ENCODE measurements at regions not wholly inside any gene's neighbourhood (a gene's known extent, or its start where the extent isn't known, plus 50 kb on each side); places are given as distances from the start of the nearest gene placed in this dataset.

- ChIA-PET POLR2A (no interaction called here), CTCF (no interaction called here)
- no peak for DNase-seq (ENCODE audit: extremely low spot score)
- no peak for TF ChIP-seq TARDBP (IDR thresholded peaks at IDR 0.05)
- no peak for TF ChIP-seq ZNF384 (IDR thresholded peaks at IDR 0.05)
- TF ChIP-seq SUZ12 (IDR thresholded peaks at IDR 0.05), result no peak
- no peak for TF ChIP-seq CTBP1 (IDR thresholded peaks at IDR 0.05; ENCODE audit: borderline replicate concordance)
- no peak for TF ChIP-seq ELF4 (IDR thresholded peaks at IDR 0.05)
- TF ChIP-seq NFRKB (IDR thresholded peaks at IDR 0.05), result no peak
- no peak for TF ChIP-seq FOXM1 (IDR thresholded peaks at IDR 0.05; ENCODE audit: borderline replicate concordance)
- TF ChIP-seq PKNOX1 (IDR thresholded peaks at IDR 0.05), result 0 out of 2 replicates have a peak, but pooled peaks have one; percentile 6
- TF ChIP-seq BHLHE40 (IDR thresholded peaks at IDR 0.05; ENCODE audit: borderline replicate concordance), result no peak
Observed at GRCh38 chr2:59985923-59986322, 567.5 kb downstream of the BCL11A start.

DNA sequence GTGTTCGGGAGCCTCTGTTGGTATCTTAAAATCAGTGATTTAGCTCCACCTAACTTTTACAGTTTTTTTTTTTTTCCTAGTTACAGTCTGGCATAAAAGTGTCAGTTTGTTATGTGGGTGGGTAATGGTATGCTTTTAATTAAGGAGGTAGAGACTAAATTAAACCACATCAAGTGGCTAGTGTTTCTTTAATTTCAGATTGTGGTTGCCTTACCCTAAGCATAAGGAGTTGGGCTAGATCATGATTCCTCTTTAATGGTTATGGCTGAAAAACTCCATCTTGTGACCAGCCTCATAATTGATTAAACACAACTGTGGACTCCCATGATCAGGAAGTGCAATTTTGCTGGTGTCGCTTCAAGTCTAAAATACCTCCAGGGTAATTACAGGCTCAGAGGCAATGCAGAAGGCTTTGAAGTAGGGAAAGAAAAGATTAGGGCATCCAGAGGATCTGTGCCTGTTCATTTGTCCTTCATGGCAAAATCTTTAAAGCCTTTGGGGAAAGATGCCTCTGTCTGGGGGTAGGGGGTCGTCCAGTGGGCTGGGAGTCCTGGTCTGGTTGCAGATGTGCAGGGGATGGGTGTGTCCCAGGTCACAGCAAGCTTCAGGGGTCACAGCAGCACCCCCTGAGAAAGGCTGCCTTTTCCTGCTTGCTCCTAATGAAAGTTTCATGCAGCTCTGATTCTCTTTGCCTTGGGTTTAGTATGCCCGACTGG is 579.2 kb downstream of the BCL11A start:
- TF ChIP-seq HDGF (IDR thresholded peaks at IDR 0.05; ENCODE audit: borderline replicate concordance), result no peak
- TF ChIP-seq TARDBP (IDR thresholded peaks at IDR 0.05), result no peak
- TF ChIP-seq ARNT (IDR thresholded peaks at IDR 0.05), result no peak
- no peak for TF ChIP-seq ZNF384 (IDR thresholded peaks at IDR 0.05)
- no peak for TF ChIP-seq SP1 (IDR thresholded peaks at IDR 0.05)
- TF ChIP-seq FOXM1 (IDR thresholded peaks at IDR 0.05; ENCODE audit: borderline replicate concordance), result no peak
- no peak for TF ChIP-seq SUZ12 (IDR thresholded peaks at IDR 0.05)
- no peak for TF ChIP-seq LEF1 (IDR thresholded peaks at IDR 0.05; ENCODE audit: borderline replicate concordance)
- no peak for TF ChIP-seq FOXK2 (IDR thresholded peaks at IDR 0.05)
- TF ChIP-seq NFRKB (IDR thresholded peaks at IDR 0.05), result no peak
- no peak for TF ChIP-seq FOXA1 (IDR thresholded peaks at IDR 0.05)
- no peak for TF ChIP-seq CTBP1 (IDR thresholded peaks at IDR 0.05; ENCODE audit: borderline replicate concordance)
- no peak for TF ChIP-seq PKNOX1 (IDR thresholded peaks at IDR 0.05)
- no peak for TF ChIP-seq L3MBTL2 (conservative IDR thresholded peaks at IDR 0.05)
- no peak for DNase-seq (ENCODE audit: extremely low spot score)
- CTCF ChIA-PET, result interaction anchor here (0.6 kb wide), 1 partner anchor 46 kb away, joined by 4 read pairs; no protein-coding TSS in a partner anchor
- POLR2A ChIA-PET, result no interaction called here

- ChIA-PET POLR2A (no interaction called here), CTCF (interaction anchor here (0.6 kb wide), 1 partner anchor 889 kb away, joined by 4 read pairs; no protein-coding TSS in a partner anchor)
- TF ChIP-seq SP1 (IDR thresholded peaks at IDR 0.05), result no peak
- TF ChIP-seq ELF4 (IDR thresholded peaks at IDR 0.05), result no peak
- TF ChIP-seq BHLHE40 (IDR thresholded peaks at IDR 0.05; ENCODE audit: borderline replicate concordance), result no peak
- no peak for TF ChIP-seq TARDBP (IDR thresholded peaks at IDR 0.05)
Observed at GRCh38 chr2:59969161-59969560, 584.3 kb downstream of the BCL11A start.

GRCh38 chr2:59968441-59968840 is 585.0 kb downstream of the BCL11A start:
- ChIA-PET CTCF (interaction anchor here (0.6 kb wide), 1 partner anchor 678 kb away, joined by 3 read pairs; no protein-coding TSS in a partner anchor), POLR2A (no interaction called here)
- DNase-seq (ENCODE audit: extremely low spot score), result no peak
- TF ChIP-seq SP1 (IDR thresholded peaks at IDR 0.05) (no peak), LEF1 (IDR thresholded peaks at IDR 0.05; ENCODE audit: borderline replicate concordance) (no peak), TARDBP (IDR thresholded peaks at IDR 0.05) (no peak), CTBP1 (IDR thresholded peaks at IDR 0.05; ENCODE audit: borderline replicate concordance) (no peak), FOXA1 (IDR thresholded peaks at IDR 0.05) (no peak), PKNOX1 (IDR thresholded peaks at IDR 0.05) (no peak), ZNF384 (IDR thresholded peaks at IDR 0.05) (no peak), ARNT (IDR thresholded peaks at IDR 0.05) (no peak), NFRKB (IDR thresholded peaks at IDR 0.05) (no peak), L3MBTL2 (conservative IDR thresholded peaks at IDR 0.05) (no peak), FOXM1 (IDR thresholded peaks at IDR 0.05; ENCODE audit: borderline replicate concordance) (no peak), SUZ12 (IDR thresholded peaks at IDR 0.05) (no peak), FOXK2 (IDR thresholded peaks at IDR 0.05) (no peak), HDGF (IDR thresholded peaks at IDR 0.05; ENCODE audit: borderline replicate concordance) (no peak), BHLHE40 (IDR thresholded peaks at IDR 0.05; ENCODE audit: borderline replicate concordance) (no peak), ELF4 (IDR thresholded peaks at IDR 0.05) (no peak)

More at GRCh38 chr2:59969161-59969560, 584.3 kb downstream of the BCL11A start:
- no peak for DNase-seq (ENCODE audit: extremely low spot score)

GRCh38 chr2:59967691-59968090 is 585.8 kb downstream of the BCL11A start:
- no peak for TF ChIP-seq HDGF (IDR thresholded peaks at IDR 0.05; ENCODE audit: borderline replicate concordance)
- no peak for DNase-seq (ENCODE audit: extremely low spot score)
- POLR2A ChIA-PET, result no interaction called here
- CTCF ChIA-PET, result interaction anchor here (0.6 kb wide), 1 partner anchor 677 kb away, joined by 3 read pairs; no protein-coding TSS in a partner anchor

DNA sequence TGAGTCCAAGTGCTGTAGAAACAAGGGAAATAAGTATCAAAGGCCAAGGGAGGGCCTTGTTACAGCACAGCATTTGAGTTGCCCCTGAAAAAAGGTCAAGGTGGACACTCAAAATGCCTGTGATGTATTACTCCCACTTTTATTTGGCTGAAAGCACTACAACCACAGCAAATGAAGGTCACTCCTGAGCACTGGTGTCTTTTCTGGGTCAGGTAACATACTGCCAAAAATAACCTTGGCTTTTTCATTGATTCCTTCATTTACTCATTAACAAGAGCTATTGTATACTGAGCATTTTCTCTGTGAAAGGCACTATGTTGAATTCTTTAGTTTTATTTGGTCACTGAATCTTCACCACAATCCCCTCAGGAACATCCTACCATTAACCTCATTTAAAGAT is 590.3 kb downstream of the BCL11A start:
- TF ChIP-seq NFRKB (IDR thresholded peaks at IDR 0.05), result no peak
- no peak for TF ChIP-seq LEF1 (IDR thresholded peaks at IDR 0.05; ENCODE audit: borderline replicate concordance)
- TF ChIP-seq ARNT (IDR thresholded peaks at IDR 0.05), result no peak
- TF ChIP-seq PKNOX1 (IDR thresholded peaks at IDR 0.05), result no peak
- TF ChIP-seq FOXM1 (IDR thresholded peaks at IDR 0.05; ENCODE audit: borderline replicate concordance), result no peak
- no peak for TF ChIP-seq CTBP1 (IDR thresholded peaks at IDR 0.05; ENCODE audit: borderline replicate concordance)
- no peak for TF ChIP-seq L3MBTL2 (conservative IDR thresholded peaks at IDR 0.05)
- TF ChIP-seq HDGF (IDR thresholded peaks at IDR 0.05; ENCODE audit: borderline replicate concordance), result no peak
- no peak for TF ChIP-seq SP1 (IDR thresholded peaks at IDR 0.05)
- TF ChIP-seq ZNF384 (IDR thresholded peaks at IDR 0.05), result no peak
- TF ChIP-seq ELF4 (IDR thresholded peaks at IDR 0.05), result no peak
- TF ChIP-seq SUZ12 (IDR thresholded peaks at IDR 0.05), result no peak
- ChIA-PET CTCF (no interaction called here), POLR2A (no interaction called here)
- no peak for DNase-seq (ENCODE audit: extremely low spot score)

All from HEK293T (cell line).